Esophagus squamous epithelium (tissue), 4 donors: ENCODE measurements at regions not wholly inside any gene's neighbourhood (a gene's known extent, or its start where the extent isn't known, plus 50 kb on each side); places are given as distances from the start of the nearest gene placed in this dataset.
"Not testable (repeated sequence)": the region's sequence is repeated elsewhere in the genome, so short reads cannot be mapped to it uniquely, and the experiment has no call there.

Source experiments
- CTCF ChIP-seq, 6 experiments: fragments of 450-650 bp in 4 of 6; fragments of 200-600 bp in 2 of 6; sonication (generic) in 2 of 6; IDR thresholded peaks; one replicate each; pipeline ENCODE4 v1.5.1; 2016 to 2019; ENCODE audit warnings: antibody characterized with exemption in 6 of 6, mild to moderate bottlenecking in 4 of 6, moderate library complexity in 4 of 6
- POLR2A ChIP-seq, 4 donors: fragments of 450-650 bp; IDR thresholded peaks; one replicate each; pipeline ENCODE4 v1.6.1; 2017; ENCODE audit warnings: antibody characterized with exemption in 4 of 4, mild to moderate bottlenecking in 4 of 4, moderate library complexity in 3 of 4

- TF ChIP-seq CTCF, POLR2A (IDR thresholded peaks at IDR 0.05): not testable (repeated sequence)
Measured at GRCh38 chr2:199185174-199185573, 272.6 kb downstream of the SATB2 start.
